ENCODE measurements at regions not wholly inside any gene's neighbourhood (a gene's known extent, or its start where the extent isn't known, plus 50 kb on each side); places are given as distances from the start of the nearest gene placed in this dataset.

GRCh38 chr22:17272511-17272991 lies 53.3 kb upstream of the ADA2 start:
- no peaks in the 10 kb centered on the region for H3K36me3 Mint-ChIP-seq
- H3K27ac Mint-ChIP-seq, result peak overlapping the region in 1 of 2 donors; percentile 83
- no peak for DNase-seq (ENCODE audit: low spot score in 2 of 2)
- no peak for ATAC-seq
- no peaks in the 10 kb centered on the region for H3K9me3 Mint-ChIP-seq

- Mint-ChIP-seq H3K9me3 (no peaks in the 10 kb centered on the region), H3K36me3 (no peaks in the 10 kb centered on the region), H3K27ac (no peak overlapping the region)
- no peak for DNase-seq (ENCODE audit: low spot score in 2 of 2)
- no peak for ATAC-seq
These were observed 52.6 kb upstream of the ADA2 start for GRCh38 chr22:17271711-17272451.

GRCh38 chr22:17269607-17270261 lies 50.5 kb upstream of the ADA2 start:
- no peak overlapping the region for H3K27ac Mint-ChIP-seq
- ATAC-seq (no peak), DNase-seq (ENCODE audit: low spot score in 2 of 2) (no peak)
- H3K9me3 Mint-ChIP-seq, result no peaks in the 10 kb centered on the region
- H3K36me3 Mint-ChIP-seq, result no peaks in the 10 kb centered on the region

- no peak for ATAC-seq
- no peak overlapping the region for H3K27ac Mint-ChIP-seq
- no peaks in the 10 kb centered on the region for H3K36me3 Mint-ChIP-seq
- DNase-seq (ENCODE audit: low spot score in 2 of 2), result no peak
- no peaks in the 10 kb centered on the region for H3K9me3 Mint-ChIP-seq
These were observed 50.0 kb upstream of the ADA2 start for GRCh38 chr22:17269224-17269606.

Data from activated naive CD4-positive, alpha-beta T cell treated with anti-CD3 and anti-CD28 coated beads, Interleukin-2, amount 50 U/mL, for 72 hours (primary cell).